HK-2 (cell line): ENCODE measurements at regions not wholly inside any gene's neighbourhood (a gene's known extent, or its start where the extent isn't known, plus 50 kb on each side); places are given as distances from the start of the nearest gene placed in this dataset.

Source experiments
- DNase-seq: peaks from one replicate; pipeline ENCODE4 v3.0.0-alpha.2; 2018; ENCODE audit not compliant: unreplicated experiment

DNA sequence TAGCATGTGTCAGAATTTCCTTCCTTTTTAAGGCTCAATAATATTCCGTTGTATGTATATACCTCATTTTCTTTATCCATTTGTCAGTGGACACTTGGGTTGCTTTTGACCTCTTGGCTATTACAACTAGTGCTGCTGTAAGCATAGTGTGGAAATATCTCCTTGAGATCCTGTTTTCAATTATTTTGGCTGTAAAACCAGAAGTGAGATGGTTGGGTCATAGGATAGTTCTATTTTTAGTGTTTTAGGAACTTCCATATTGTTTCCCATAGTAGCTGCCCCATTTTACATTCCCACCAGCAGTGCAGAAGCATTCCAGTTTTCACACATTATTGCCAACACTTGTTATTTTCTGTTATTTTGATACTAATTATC lies 70.4 kb upstream of the C15orf39 start:
- DNase-seq, result no peak

DNA sequence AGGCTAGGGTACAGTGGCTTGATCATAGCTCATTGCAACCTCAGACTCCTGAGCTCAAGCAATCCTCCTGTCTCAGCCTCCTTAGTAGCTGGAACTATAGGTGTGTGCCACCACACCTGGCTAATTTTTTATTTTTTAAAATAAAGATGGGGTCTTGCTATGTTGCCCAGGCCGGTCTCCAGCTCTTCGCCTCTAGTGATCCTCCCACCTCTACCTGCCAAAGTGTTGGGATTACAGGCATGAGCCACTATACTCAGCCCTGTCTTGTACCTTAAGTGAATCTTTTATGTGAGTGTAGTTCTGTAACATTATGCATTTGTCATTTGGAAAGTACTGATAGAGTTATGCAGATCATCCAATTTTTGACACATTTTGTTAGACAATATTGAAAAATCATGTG lies 66.9 kb upstream of the C15orf39 start:
- DNase-seq, result no peak

GRCh38 chr15:75136118-75136517 lies 65.6 kb upstream of the C15orf39 start:
- no peak for DNase-seq

GRCh38 chr15:75136758-75137157 lies 64.9 kb upstream of the C15orf39 start:
- DNase-seq, result no peak

DNA sequence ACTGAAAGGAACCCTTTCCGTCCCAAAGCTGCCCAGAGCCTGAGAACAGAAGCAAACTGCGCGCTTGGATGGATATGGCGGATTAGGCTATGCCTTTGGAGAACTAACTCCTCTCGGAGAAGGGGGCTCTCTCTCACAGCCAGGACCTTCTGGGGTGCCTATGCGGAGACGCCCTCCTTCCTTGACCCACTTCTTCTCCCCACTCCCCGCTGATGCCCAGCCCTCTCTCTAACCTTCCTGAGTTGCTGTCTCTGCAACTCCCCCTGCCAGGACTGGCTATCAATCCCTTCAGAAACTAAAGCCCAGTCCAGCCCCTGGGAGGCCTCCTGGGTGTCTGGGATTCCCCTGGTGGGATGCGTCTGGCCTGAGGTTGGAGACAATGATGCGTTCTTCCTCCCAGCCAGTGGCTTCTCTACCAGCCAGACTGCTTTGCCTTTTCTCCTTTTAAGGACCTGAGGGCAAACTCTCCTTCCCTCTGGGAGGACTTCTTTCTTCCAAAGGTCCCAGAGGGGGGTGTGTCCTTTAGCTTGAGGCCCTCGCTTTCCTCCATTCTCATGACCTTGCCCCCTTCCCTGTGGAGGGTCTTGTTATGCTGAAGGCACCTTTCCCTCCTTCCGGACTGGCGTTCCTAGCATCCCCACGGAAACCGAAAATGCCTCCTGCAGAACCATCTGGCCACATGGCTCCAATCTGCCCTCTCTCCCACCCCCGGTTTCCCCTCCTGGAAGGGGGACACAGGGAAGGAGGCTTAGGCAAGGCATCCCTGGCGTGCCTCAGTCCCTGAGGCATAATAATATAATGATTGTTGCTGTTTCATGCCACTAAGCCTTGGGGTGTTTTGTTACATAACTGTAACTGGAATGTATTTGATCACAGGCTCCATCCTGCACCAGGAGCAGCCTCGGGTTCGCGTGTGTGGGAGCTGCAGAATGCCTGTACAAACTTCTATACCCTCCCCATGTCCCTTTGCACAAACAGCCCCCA lies 63.4 kb upstream of the C15orf39 start:
- DNase-seq, result no peak

- DNase-seq, result no peak
These were observed 61.4 kb upstream of the C15orf39 start for GRCh38 chr15:75140080-75140879.

DNA sequence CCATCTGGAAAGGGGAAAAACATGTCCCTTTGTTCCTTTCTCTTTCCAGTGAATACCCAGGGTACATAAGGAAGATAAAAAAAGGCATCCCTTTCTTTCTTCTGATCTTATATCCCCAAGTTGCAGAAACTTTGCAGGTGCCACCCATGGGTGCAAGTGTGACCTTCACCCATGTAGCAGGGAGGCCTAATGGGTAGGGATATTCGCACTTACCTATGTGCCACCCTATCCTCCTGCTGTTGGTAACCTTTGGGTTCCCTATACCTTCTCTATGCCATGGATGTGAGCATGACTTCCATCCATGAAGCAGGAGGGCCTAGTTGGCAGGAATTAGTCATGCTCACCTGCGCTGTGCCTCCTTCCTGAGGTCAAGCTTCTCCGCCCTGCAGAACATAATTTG lies 59.2 kb upstream of the C15orf39 start:
- DNase-seq, result no peak

DNA sequence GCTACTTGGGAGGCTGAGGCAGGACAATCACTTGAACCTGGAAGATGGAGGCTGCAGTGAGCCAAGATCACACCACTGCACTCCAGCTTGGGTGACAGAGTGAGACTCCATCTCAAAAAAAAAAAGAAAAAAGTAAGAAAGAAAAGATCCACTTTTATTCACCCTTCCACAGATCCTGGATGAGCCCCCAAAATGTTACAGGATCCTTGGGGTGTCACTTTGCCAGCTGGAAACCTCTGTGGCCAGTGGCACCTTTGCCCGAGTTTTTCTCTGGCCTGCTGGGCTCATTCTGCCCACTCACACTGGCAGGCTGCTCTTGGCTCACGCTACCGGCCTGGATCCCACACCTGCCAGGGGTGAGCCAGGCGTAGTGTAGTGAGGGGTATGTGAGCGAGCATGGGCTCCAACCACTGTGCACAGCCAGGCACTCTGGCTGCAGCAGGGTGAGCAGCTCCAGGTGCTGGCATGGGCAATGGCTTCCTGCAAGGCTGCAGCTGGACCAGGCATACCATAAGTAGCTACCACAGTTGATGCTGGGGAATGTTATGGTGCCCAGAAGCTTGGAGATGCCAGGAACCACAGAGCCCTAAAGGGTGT lies 57.8 kb upstream of the C15orf39 start:
- DNase-seq, result peak; percentile 2

DNA sequence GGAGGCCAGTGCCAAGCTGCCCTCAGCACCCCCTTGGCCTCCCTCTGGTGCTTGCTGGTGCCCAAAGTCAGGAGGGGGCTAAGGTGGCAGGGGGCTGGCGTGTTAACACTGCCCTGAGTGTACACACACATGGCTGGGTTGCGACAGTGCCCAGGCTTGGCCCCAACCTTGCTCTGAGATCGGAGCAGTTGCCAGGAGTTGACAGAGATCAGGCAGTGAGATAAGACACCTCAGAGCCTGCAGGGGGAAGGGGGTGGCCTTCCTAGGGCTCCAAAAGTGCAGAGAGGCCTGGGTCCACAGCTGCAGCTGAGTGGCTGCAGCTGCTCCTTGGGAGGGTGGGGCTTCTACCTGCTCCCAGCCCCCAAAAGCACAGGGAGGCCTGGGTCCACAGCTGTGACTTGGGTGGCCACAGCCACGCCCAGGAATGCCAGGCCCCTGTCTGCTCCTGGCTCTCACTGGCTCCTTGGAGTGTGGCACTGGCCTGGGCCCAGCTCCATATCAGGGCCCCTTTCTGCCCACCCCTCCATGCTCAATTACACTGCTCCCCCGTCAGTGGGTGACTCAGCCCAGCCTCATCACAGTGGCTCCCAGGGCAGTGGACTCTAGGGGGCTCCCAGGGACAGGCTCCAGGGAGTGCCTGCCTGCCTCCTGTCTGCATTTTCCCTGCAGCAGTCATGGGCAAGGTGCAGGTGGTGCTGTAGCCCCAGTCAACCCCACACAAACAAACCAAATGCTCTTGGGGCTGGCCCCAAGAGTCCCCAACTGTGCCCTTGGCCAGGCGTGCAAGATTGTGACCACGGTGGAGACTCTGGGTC lies 56.4 kb upstream of the C15orf39 start:
- no peak for DNase-seq

GRCh38 chr15:75148280-75148679 lies 53.4 kb upstream of the C15orf39 start:
- DNase-seq, result no peak

GRCh38 chr15:75149867-75150709 lies 51.6 kb upstream of the C15orf39 start:
- no peak for DNase-seq

DNA sequence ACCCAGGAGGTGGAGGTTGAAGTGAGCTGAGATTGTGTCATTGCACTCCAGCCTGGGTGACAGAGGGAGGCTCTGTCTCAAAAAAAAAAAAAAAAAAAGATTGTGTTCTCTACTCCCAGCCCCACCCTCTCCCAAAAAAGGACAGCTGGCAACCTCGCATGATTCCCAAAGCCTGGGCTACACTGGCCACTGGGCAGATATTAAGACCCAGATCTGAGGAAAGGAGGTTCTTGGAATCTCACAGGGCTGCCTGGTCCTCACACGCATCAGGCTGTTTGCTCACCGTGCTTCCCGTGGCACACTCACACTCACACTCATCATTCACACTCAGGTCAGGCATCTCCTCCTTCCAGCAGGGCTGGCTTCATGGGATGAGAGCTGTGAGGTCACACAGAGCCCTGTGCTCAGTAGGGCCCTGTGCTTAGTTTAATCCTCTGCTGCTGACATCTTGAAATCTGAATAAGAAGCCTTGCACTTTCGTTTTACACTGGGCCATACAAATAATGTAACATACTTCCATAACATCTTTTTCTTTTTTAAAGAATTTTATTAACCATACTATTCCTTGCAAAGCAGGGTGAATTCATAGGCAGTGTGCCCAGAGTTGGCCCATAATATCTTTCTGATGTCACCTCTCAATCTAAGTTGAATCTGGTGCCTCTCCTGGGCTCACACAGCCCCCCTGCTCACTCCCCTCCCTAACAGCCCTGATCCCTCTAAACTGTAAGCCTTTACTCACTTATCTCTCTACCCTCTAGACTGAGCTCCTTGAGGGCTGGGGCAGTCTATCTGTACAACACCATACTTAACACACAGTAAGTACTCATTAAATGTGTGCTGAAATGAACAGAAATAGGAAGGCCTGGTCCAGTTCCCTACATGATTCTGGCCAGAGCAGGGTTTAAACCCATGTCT lies 50.2 kb upstream of the C15orf39 start:
- no peak for DNase-seq
